ENCODE measurements at regions not wholly inside any gene's neighbourhood (a gene's known extent, or its start where the extent isn't known, plus 50 kb on each side); places are given as distances from the start of the nearest gene placed in this dataset.

DNA sequence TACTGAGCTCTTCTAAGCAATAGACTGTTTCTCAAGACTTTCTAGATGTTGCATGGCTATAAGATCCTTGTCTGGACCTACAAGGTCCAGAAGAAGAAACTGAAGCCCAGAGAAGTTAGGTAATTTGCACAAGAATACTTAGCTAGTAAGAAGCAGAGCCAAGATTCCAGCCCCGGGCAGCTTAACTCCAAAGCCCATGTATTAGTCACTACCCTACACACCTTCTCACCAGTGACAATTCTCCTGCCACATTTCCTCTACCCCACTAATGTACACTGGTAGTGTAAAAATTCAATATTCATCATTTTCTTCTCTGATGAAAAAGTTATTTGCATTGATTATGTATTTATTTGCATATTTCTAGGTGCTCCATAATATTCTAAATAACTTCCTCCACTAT, 95.5 kb upstream of the CREB1 start:
- SMC1A ChIA-PET (ENCODE audit: uncharacterized antibody, unreplicated experiment) = interaction anchor here (0.6 to 1.1 kb wide), 3 partner anchors 10 to 103 kb away, joined by 3 read pairs; no protein-coding TSS in a partner anchor
- POLR2A ChIA-PET = no interaction called here
- Histone ChIP-seq H2AFZ (ENCODE audit: control insufficient read depth, low read depth, low read length) (no peak overlapping the region), H3K27me3 (replicated peaks in 1 of 2; ENCODE audit: control insufficient read depth in 2 of 2, insufficient read depth in 2 of 2, low read length in 1 of 2) (no peaks in the 10 kb centered on the region), H3K79me2 (ENCODE audit: control insufficient read depth, insufficient read depth, low read length) (no peaks in the 10 kb centered on the region), H3K4me1 (ENCODE audit: control insufficient read depth, insufficient read depth, low read length) (no peaks in the 10 kb centered on the region), H3K27ac (ENCODE audit: control insufficient read depth, insufficient read depth) (no peak overlapping the region), H3K4me3 (no peak overlapping the region), H4K20me1 (ENCODE audit: control insufficient read depth, insufficient read depth) (no peaks in the 10 kb centered on the region), H3K4me2 (ENCODE audit: control insufficient read depth, insufficient read depth) (no peak overlapping the region), H3K36me3 (ENCODE audit: control insufficient read depth in 2 of 2, insufficient read depth in 2 of 2, low read length in 1 of 2) (no peaks in the 10 kb centered on the region), H3K9ac (ENCODE audit: control insufficient read depth, insufficient read depth, low read length) (no peak overlapping the region), H3K9me3 (replicated peaks; ENCODE audit: control insufficient read depth, insufficient read depth, low read length) (no peaks in the 10 kb centered on the region)
- in situ Hi-C loops (cut with MboI) (no loop called here), intact Hi-C loops (cut with micrococcal nuclease; ENCODE audit: unreplicated experiment) (no loop called here)
- TF ChIP-seq BHLHE40 (IDR thresholded peaks at IDR 0.05; ENCODE audit: borderline replicate concordance in 1 of 2, low read depth in 2 of 2, low read length in 1 of 2) = no peak
- no peak for TF ChIP-seq FOS (IDR thresholded peaks at IDR 0.05; ENCODE audit: borderline replicate concordance, extremely low read depth, insufficient read length)
- TF ChIP-seq, protein P1, sequence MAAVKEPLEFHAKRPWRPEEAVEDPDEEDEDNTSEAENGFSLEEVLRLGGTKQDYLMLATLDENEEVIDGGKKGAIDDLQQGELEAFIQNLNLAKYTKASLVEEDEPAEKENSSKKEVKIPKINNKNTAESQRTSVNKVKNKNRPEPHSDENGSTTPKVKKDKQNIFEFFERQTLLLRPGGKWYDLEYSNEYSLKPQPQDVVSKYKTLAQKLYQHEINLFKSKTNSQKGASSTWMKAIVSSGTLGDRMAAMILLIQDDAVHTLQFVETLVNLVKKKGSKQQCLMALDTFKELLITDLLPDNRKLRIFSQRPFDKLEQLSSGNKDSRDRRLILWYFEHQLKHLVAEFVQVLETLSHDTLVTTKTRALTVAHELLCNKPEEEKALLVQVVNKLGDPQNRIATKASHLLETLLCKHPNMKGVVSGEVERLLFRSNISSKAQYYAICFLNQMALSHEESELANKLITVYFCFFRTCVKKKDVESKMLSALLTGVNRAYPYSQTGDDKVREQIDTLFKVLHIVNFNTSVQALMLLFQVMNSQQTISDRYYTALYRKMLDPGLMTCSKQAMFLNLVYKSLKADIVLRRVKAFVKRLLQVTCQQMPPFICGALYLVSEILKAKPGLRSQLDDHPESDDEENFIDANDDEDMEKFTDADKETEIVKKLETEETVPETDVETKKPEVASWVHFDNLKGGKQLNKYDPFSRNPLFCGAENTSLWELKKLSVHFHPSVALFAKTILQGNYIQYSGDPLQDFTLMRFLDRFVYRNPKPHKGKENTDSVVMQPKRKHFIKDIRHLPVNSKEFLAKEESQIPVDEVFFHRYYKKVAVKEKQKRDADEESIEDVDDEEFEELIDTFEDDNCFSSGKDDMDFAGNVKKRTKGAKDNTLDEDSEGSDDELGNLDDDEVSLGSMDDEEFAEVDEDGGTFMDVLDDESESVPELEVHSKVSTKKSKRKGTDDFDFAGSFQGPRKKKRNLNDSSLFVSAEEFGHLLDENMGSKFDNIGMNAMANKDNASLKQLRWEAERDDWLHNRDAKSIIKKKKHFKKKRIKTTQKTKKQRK (IDR thresholded peaks at IDR 0.05; ENCODE audit: low read depth, low read length) = no peak
- no peak for TF ChIP-seq RAD21 (IDR thresholded peaks at IDR 0.05; ENCODE audit: insufficient read depth, low read depth, low read length)
- TF ChIP-seq, protein P2, sequence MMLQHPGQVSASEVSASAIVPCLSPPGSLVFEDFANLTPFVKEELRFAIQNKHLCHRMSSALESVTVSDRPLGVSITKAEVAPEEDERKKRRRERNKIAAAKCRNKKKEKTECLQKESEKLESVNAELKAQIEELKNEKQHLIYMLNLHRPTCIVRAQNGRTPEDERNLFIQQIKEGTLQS (IDR thresholded peaks at IDR 0.05; ENCODE audit: borderline replicate concordance, extremely low read depth, low read depth, low read length) = no peak
- no peak for TF ChIP-seq RAD51 (IDR thresholded peaks at IDR 0.05)
- no peak for TF ChIP-seq STAT3 (IDR thresholded peaks at IDR 0.05; ENCODE audit: low read depth, low read length)
- no peak for TF ChIP-seq DPF2 (IDR thresholded peaks at IDR 0.05)
- no peak for TF ChIP-seq EP300 (IDR thresholded peaks at IDR 0.05; ENCODE audit: borderline replicate concordance in 1 of 2, control insufficient read depth in 1 of 2, low read depth in 2 of 2, low read length in 2 of 2)
- no peak for TF ChIP-seq SIN3A (IDR thresholded peaks at IDR 0.05; ENCODE audit: low read depth, low read length)
- no peak for TF ChIP-seq STAT1 (conservative IDR thresholded peaks at IDR 0.05)
- TF ChIP-seq SMAD5 (IDR thresholded peaks at IDR 0.05; ENCODE audit: low read depth) = no peak
- TF ChIP-seq, protein P3, sequence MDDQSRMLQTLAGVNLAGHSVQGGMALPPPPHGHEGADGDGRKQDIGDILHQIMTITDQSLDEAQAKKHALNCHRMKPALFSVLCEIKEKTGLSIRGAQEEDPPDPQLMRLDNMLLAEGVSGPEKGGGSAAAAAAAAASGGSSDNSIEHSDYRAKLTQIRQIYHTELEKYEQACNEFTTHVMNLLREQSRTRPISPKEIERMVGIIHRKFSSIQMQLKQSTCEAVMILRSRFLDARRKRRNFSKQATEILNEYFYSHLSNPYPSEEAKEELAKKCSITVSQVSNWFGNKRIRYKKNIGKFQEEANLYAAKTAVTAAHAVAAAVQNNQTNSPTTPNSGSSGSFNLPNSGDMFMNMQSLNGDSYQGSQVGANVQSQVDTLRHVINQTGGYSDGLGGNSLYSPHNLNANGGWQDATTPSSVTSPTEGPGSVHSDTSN (IDR thresholded peaks at IDR 0.05; ENCODE audit: insufficient replicate concordance, low read depth, low read length) = no peak
- no peak for TF ChIP-seq PAX5 (IDR thresholded peaks at IDR 0.05; ENCODE audit: borderline replicate concordance, low read depth, low read length)
- no peak for TF ChIP-seq RBBP5 (conservative IDR thresholded peaks at IDR 0.05)
- TF ChIP-seq, protein P4, sequence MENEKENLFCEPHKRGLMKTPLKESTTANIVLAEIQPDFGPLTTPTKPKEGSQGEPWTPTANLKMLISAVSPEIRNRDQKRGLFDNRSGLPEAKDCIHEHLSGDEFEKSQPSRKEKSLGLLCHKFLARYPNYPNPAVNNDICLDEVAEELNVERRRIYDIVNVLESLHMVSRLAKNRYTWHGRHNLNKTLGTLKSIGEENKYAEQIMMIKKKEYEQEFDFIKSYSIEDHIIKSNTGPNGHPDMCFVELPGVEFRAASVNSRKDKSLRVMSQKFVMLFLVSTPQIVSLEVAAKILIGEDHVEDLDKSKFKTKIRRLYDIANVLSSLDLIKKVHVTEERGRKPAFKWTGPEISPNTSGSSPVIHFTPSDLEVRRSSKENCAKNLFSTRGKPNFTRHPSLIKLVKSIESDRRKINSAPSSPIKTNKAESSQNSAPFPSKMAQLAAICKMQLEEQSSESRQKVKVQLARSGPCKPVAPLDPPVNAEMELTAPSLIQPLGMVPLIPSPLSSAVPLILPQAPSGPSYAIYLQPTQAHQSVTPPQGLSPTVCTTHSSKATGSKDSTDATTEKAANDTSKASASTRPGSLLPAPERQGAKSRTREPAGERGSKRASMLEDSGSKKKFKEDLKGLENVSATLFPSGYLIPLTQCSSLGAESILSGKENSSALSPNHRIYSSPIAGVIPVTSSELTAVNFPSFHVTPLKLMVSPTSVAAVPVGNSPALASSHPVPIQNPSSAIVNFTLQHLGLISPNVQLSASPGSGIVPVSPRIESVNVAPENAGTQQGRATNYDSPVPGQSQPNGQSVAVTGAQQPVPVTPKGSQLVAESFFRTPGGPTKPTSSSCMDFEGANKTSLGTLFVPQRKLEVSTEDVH (IDR thresholded peaks at IDR 0.05; ENCODE audit: low read depth, partially characterized antibody) = no peak
- 100% methylated on average over 1 of the region's 1 CpG for WGBS (ENCODE audit: insufficient coverage, insufficient replicate concordance, low lambda C conversion rate, missing lambda C conversion rate)
- CTCF ChIA-PET = interaction anchor here (0.5 kb wide), 1 partner anchor 23 kb away, joined by 3 read pairs; no protein-coding TSS in a partner anchor
- FAIRE-seq (no peak), DNase-seq (ENCODE audit: low read depth, low spot score) (no peak), ATAC-seq (no peak)
- BruUV-seq (replicated peaks) = no TSS peak
- RAD21 ChIA-PET (ENCODE audit: unreplicated experiment) = no interaction called here

Data from GM12878 (cell line).